A549 (cell line): ENCODE measurements at regions not wholly inside any gene's neighbourhood (a gene's known extent, or its start where the extent isn't known, plus 50 kb on each side); places are given as distances from the start of the nearest gene placed in this dataset.

ENCODE experiments used
- BHLHE40 ChIP-seq: IDR thresholded peaks from 2 replicates; pipeline ENCODE4 v1.6.1; 2012; ENCODE audit warnings: low read depth, low read length, inconsistent platforms
- CTCF ChIP-seq: fragments of >200 bp; sonication (Bioruptor Twin); formaldehyde crosslinking; IDR thresholded peaks from 3 replicates; pipeline ENCODE4 v1.5.1; 2016
- EP300 ChIP-seq, 2 experiments: fragments of >200 bp; sonication (Bioruptor Twin); formaldehyde crosslinking; IDR thresholded peaks; 2 replicates in 1 of 2; 3 replicates in 1 of 2; pipeline ENCODE4 v1.6.1; 2016 to 2017
- MYC ChIP-seq: IDR thresholded peaks from 2 replicates; pipeline ENCODE4 v1.6.1; 2012; ENCODE audit warnings: mild to moderate bottlenecking, inconsistent platforms, low read length, improper control_type of control experiment, borderline replicate concordance
- POLR2A ChIP-seq: IDR thresholded peaks from 2 replicates; pipeline ENCODE4 v1.6.1; 2012; ENCODE audit warnings: mild to moderate bottlenecking, low read length
- ZFP36 ChIP-seq: fragments of 450-650 bp; IDR thresholded peaks from 2 replicates; pipeline ENCODE4 v1.6.1; 2014; ENCODE audit warnings: borderline replicate concordance; ENCODE audit not compliant: partially characterized antibody
- ZNF302 ChIP-seq: fragments of 250-450 bp; sonication (Bioruptor Pico); IDR thresholded peaks from 2 replicates; pipeline ENCODE4 v1.9.0; 2021; ENCODE audit warnings: inconsistent platforms, mild to moderate bottlenecking, moderate library complexity

GRCh38 chr11:33574331-33574730 is 126.3 kb downstream of the C11orf91 start:
- TF ChIP-seq CTCF (no peak), POLR2A (no peak), ZNF302 (no peak), ZFP36 (no peak), BHLHE40 (no peak), EP300 (IDR thresholded peaks at IDR 0.05) (no peak), MYC (no peak)
